HG03439 (cell line): ENCODE measurements at regions not wholly inside any gene's neighbourhood (a gene's known extent, or its start where the extent isn't known, plus 50 kb on each side); places are given as distances from the start of the nearest gene placed in this dataset.
"Not testable (repeated sequence)": the region's sequence is repeated elsewhere in the genome, so short reads cannot be mapped to it uniquely, and the experiment has no call there.

Source experiments
- ATAC-seq: cut with Tn5 transposase; IDR thresholded peaks from one replicate; pipeline ENCODE4 v1.9.1; 2021; ENCODE audit warnings: mild to moderate bottlenecking, moderate library complexity; ENCODE audit not compliant: unreplicated experiment

GRCh38 chr2:142758973-142759372 lies 118.5 kb upstream of the KYNU start:
- no peak for ATAC-seq

GRCh38 chr2:142757111-142757510 lies 120.4 kb upstream of the KYNU start:
- no peak for ATAC-seq

GRCh38 chr2:142756430-142756829 lies 121.0 kb upstream of the KYNU start:
- ATAC-seq: no peak

- no peak for ATAC-seq
These were observed 122.3 kb upstream of the KYNU start for GRCh38 chr2:142755191-142755590.

- no peak for ATAC-seq
These were observed 123.3 kb upstream of the KYNU start for GRCh38 chr2:142754182-142754581.

- no peak for ATAC-seq
These were observed 126.6 kb upstream of the KYNU start for GRCh38 chr2:142750858-142751257.

GRCh38 chr2:142748559-142749099 lies 128.8 kb upstream of the KYNU start:
- ATAC-seq: no peak

- no peak for ATAC-seq
These were observed 131.8 kb upstream of the KYNU start for GRCh38 chr2:142745691-142746090.

- peak; percentile 26 for ATAC-seq
These were observed 134.9 kb upstream of the KYNU start for GRCh38 chr2:142742371-142743214.

GRCh38 chr2:142741764-142742269 lies 135.6 kb upstream of the KYNU start:
- peak; percentile 88 for ATAC-seq

- no peak for ATAC-seq
These were observed 142.7 kb upstream of the KYNU start for GRCh38 chr2:142734770-142735169.

GRCh38 chr2:142734231-142734630 lies 143.2 kb upstream of the KYNU start:
- no peak for ATAC-seq

- not testable (repeated sequence) for ATAC-seq
These were observed 147.7 kb upstream of the KYNU start for GRCh38 chr2:142729814-142730213.

- not testable (repeated sequence) for ATAC-seq
These were observed 149.5 kb upstream of the KYNU start for GRCh38 chr2:142727821-142728478.

GRCh38 chr2:142725386-142725785 lies 152.1 kb upstream of the KYNU start:
- ATAC-seq: peak; percentile 16

GRCh38 chr2:142724713-142725349 lies 152.6 kb upstream of the KYNU start:
- ATAC-seq: peak; percentile 59

- no peak for ATAC-seq
These were observed 153.3 kb upstream of the KYNU start for GRCh38 chr2:142724186-142724585.

- peak; percentile 38 for ATAC-seq
These were observed 154.2 kb upstream of the KYNU start for GRCh38 chr2:142723236-142723635.

GRCh38 chr2:142722569-142722968 lies 154.9 kb upstream of the KYNU start:
- no peak for ATAC-seq

- ATAC-seq: no peak
These were observed 155.4 kb upstream of the KYNU start for GRCh38 chr2:142722086-142722485.

GRCh38 chr2:142721015-142721414 lies 156.4 kb upstream of the KYNU start:
- no peak for ATAC-seq
